Neural cell (in vitro differentiated cells): ENCODE measurements at regions not wholly inside any gene's neighbourhood (a gene's known extent, or its start where the extent isn't known, plus 50 kb on each side); places are given as distances from the start of the nearest gene placed in this dataset.

Experiments used
- CTCF ChIP-seq: fragments of 450-650 bp; IDR thresholded peaks from 2 replicates; pipeline ENCODE4 v1.5.1; 2014; ENCODE audit warnings: antibody characterized with exemption, mild to moderate bottlenecking, moderate library complexity; ENCODE audit not compliant: poor library complexity, severe bottlenecking
- EZH2 ChIP-seq: fragments of 200-600, 300-800 bp; shearing (Covaris generic), sonication (generic); IDR thresholded peaks from 2 replicates; pipeline ENCODE4 v1.6.1; 2014; ENCODE audit warnings: antibody characterized with exemption, low read length, borderline replicate concordance, mild to moderate bottlenecking; ENCODE audit not compliant: insufficient read depth, poor library complexity, severe bottlenecking

DNA sequence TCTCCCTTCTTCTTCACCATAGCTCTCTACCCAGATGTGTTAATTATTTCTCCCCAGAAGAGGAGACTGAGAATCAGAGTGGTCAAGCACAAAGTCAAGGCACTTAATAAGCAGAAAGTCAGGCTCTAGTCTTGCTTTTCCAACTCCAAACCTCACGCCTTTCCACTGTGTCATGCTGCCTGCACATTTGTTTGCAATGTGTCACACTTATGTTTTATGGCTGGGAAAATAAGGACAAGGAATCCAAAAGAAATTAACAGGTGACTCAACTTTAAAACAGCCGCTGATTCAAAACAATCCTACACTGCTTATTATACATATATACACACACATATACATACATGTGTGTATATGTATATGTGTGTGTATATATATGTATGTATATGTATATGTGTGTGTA, 255.7 kb upstream of the DYNLRB2 start:
- no peak for TF ChIP-seq EZH2
- TF ChIP-seq CTCF: no peak
